ENCODE measurements at regions not wholly inside any gene's neighbourhood (a gene's known extent, or its start where the extent isn't known, plus 50 kb on each side); places are given as distances from the start of the nearest gene placed in this dataset.
A peak's percentile ranks its signal among the peaks of the same experiment; 100 is the strongest.
"Not testable (repeated sequence)": the region's sequence is repeated elsewhere in the genome, so short reads cannot be mapped to it uniquely, and the experiment has no call there.

GRCh38 chr10:47145290-47145934 lies 154.6 kb upstream of the GDF10 start:
- no peak for DNase-seq

- no peak for DNase-seq
These were observed 153.4 kb upstream of the GDF10 start for GRCh38 chr10:47146572-47146971.

- DNase-seq, result no peak
These were observed 152.8 kb upstream of the GDF10 start for GRCh38 chr10:47147186-47147585.

- no peak for DNase-seq
These were observed 149.4 kb upstream of the GDF10 start for GRCh38 chr10:47150581-47150980.

- DNase-seq, result no peak
These were observed 148.1 kb upstream of the GDF10 start for GRCh38 chr10:47151920-47152319.

GRCh38 chr10:47152861-47153349 lies 147.1 kb upstream of the GDF10 start:
- no peak for DNase-seq

GRCh38 chr10:47154762-47155161 lies 145.2 kb upstream of the GDF10 start:
- DNase-seq, result no peak

GRCh38 chr10:47156873-47157272 lies 143.1 kb upstream of the GDF10 start:
- DNase-seq, result no peak

- DNase-seq, result no peak
These were observed 141.6 kb upstream of the GDF10 start for GRCh38 chr10:47158116-47159071.

- no peak for DNase-seq
These were observed 140.4 kb upstream of the GDF10 start for GRCh38 chr10:47159361-47160260.

- DNase-seq, result no peak
These were observed 139.6 kb upstream of the GDF10 start for GRCh38 chr10:47160261-47160908.

GRCh38 chr10:47160967-47161366 lies 139.0 kb upstream of the GDF10 start:
- no peak for DNase-seq

- no peak for DNase-seq
These were observed 138.5 kb upstream of the GDF10 start for GRCh38 chr10:47161465-47161864.

- DNase-seq, result no peak
These were observed 135.7 kb upstream of the GDF10 start for GRCh38 chr10:47164126-47164799.

GRCh38 chr10:47164800-47165128 lies 135.2 kb upstream of the GDF10 start:
- DNase-seq, result no peak

- DNase-seq, result peak; percentile 9
These were observed 134.8 kb upstream of the GDF10 start for GRCh38 chr10:47165168-47165710.

GRCh38 chr10:47165711-47166404 lies 134.1 kb upstream of the GDF10 start:
- DNase-seq, result peak; percentile 6

GRCh38 chr10:47166405-47166777 lies 133.6 kb upstream of the GDF10 start:
- no peak for DNase-seq

- not testable (repeated sequence) for DNase-seq
These were observed 133.0 kb upstream of the GDF10 start for GRCh38 chr10:47166808-47167581.

- no peak for DNase-seq
These were observed 132.4 kb upstream of the GDF10 start for GRCh38 chr10:47167591-47167990.
